Endometrial microvascular endothelial cells (primary cell): ENCODE measurements at regions not wholly inside any gene's neighbourhood (a gene's known extent, or its start where the extent isn't known, plus 50 kb on each side); places are given as distances from the start of the nearest gene placed in this dataset.

Experiments
- in situ Hi-C: cut with HindIII; loops from 2 replicates; pipeline ENCODE4 v1.10.0; 2017; ENCODE audit warnings: low sequenced_read_pairs, low pct_unique_long_range_greater_than_20kb; ENCODE audit errors: inconsistent ontology term

DNA sequence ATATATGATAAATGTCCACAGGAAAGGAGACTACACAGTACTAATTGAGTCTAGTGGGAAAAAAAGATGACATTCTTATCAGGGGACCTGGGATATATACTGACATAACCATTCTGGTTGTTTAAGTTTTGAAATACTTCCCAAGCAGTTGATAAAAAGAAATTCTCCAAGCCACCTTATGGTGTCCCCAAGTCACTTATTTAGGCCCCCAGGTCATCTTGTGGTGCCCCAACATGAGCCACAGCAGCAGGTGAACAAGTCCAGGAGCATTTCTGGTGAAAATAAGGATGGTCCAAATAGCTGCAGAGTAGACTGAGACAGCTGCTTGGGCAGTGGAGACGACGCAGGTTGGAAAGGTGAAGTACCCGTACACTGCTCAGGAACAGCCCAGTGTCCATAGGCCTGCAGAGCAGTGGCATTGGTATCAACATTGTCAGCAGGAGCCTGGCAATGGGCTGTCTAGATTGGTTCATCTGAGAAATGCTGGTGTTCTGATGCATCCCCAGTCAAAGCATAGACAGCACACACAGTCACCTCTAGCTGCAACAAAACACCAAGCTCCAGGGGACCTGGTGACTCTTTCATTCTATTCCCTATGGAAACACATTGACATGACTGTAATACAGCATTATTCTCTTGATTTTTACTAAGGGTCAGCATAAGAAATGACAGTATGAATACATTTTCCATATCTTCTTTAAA, 430.6 kb downstream of the NR2F1-AS1 start:
- in situ Hi-C loops, result no loop called here

DNA sequence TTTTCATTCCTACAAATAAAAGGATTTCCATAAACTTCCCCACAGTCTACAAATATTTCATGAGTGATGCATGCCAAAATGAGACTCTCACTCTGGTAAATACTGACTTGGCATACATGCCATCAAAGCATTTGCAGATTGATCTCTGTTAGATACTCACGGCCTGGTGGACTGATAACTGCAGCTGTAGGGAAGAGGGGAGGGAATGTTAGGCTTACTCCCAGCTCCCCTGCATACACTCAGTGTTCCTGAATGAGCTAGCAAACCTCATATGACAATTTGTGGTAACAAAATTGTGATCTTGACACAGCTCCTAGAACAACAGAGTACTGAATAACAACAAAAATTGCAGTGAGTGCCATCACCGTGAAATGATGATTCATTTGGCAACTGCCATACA, 435.3 kb downstream of the NR2F1-AS1 start:
- in situ Hi-C loops, result no loop called here

- in situ Hi-C loops, result no loop called here
Observed at GRCh38 chr5:93145019-93145418, 436.0 kb downstream of the NR2F1-AS1 start.

GRCh38 chr5:93141969-93142368, 439.1 kb downstream of the NR2F1-AS1 start:
- in situ Hi-C loops, result no loop called here

GRCh38 chr5:93130624-93131490, 450.2 kb downstream of the NR2F1-AS1 start:
- in situ Hi-C loops, result no loop called here

DNA sequence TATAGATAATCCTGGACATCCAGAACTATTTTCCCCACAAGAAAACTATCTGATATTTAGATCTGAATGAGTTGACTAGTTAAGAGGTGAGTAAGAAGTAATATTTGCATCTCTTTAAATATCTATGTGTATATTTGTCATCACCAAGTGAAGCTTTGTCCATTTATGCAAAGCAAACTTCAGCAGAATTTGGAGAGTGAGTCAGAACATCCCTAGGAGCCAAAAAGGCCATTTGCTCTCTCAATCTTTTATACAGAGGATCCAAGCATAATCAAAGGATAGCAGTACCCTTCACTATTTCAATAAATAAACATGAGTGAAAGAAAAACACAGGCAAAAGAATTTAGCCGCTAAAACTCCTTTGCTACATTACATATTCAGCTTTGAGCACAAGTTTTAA, 454.4 kb downstream of the NR2F1-AS1 start:
- in situ Hi-C loops, result no loop called here

GRCh38 chr5:93123127-93123526, 457.9 kb downstream of the NR2F1-AS1 start:
- in situ Hi-C loops, result no loop called here

DNA sequence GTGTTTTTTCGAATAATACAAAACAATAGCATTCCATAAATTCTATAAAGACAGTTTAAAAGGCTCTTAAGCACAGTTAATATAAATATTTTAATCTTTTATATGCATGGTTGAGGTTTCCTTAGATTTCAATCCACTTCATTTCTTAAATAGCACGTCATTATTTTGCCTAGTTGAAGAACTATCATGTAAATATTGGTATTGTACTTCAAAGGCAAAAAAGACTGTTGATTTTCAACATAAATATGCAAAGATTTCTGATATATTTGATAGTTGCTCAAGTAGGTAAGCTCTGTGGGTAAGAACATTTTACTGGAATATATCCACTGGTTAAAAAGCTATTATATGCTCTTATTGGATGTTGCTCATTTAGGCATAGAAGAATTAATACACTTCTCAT, 458.6 kb downstream of the NR2F1-AS1 start:
- in situ Hi-C loops, result no loop called here

DNA sequence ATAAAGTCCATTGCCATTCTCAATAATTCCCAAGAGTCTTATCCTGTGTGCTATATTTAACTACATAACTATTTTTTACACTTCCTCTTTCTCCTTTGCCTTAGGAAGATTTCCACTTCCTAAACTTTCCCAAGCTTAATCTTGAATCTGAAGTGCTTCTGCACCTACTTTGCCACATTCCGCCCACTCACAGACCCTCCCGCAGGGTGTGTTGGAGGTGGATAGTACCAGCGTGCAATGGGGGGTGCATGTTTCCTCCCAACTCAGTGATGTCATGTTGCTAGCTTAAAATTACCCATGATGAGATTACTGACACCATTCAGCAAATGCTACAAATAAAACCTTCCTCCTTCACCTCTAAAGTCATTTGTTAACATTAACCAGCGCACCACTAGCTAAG, 460.2 kb downstream of the NR2F1-AS1 start:
- in situ Hi-C loops, result no loop called here

- in situ Hi-C loops, result no loop called here
Observed at GRCh38 chr5:93120051-93120450, 461.0 kb downstream of the NR2F1-AS1 start.

- in situ Hi-C loops, result no loop called here
Observed at GRCh38 chr5:93117751-93118531, 463.1 kb downstream of the NR2F1-AS1 start.

GRCh38 chr5:93107805-93108520, 473.1 kb downstream of the NR2F1-AS1 start:
- in situ Hi-C loops, result no loop called here

DNA sequence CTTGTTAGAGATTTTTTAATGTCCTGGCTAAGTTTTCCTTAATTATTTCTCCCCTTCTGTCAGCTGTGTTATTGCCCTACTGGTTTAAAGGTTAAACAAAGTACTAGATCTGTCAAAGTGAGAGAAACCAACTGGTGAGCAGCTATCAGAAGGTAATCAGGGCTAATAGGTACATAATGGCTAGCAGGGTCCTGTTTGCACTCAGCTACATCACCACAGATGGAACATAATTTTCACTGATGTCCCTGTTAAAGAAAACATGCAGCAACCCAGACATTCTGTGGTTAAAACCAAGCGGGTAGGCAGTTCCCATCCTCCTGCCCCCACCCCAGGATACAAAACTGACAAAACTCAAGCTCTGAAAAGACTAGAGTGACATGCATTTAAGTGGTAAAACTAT, 473.9 kb downstream of the NR2F1-AS1 start:
- in situ Hi-C loops, result no loop called here

DNA sequence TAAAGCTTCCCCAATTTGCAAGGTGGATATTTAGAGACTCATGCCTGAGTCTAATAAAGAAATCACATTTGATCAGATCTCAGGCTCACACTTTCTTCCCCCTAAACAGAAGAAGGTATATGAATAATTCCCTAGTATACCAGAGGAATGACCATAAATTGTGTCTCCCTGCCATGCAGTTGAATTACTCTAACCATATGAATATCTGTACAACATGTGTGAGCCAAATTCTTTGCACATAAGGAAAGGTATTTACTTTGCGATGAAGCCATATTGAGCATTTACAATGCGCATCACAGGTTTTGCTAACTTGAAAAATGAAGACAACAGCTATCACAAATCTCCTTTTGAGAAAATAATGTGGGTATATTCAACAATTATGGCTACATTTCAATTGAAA, 479.4 kb downstream of the NR2F1-AS1 start:
- in situ Hi-C loops, result no loop called here

- in situ Hi-C loops, result no loop called here
Observed at GRCh38 chr5:93100976-93101375, 480.0 kb downstream of the NR2F1-AS1 start.

GRCh38 chr5:93100428-93100827, 480.6 kb downstream of the NR2F1-AS1 start:
- in situ Hi-C loops, result no loop called here

DNA sequence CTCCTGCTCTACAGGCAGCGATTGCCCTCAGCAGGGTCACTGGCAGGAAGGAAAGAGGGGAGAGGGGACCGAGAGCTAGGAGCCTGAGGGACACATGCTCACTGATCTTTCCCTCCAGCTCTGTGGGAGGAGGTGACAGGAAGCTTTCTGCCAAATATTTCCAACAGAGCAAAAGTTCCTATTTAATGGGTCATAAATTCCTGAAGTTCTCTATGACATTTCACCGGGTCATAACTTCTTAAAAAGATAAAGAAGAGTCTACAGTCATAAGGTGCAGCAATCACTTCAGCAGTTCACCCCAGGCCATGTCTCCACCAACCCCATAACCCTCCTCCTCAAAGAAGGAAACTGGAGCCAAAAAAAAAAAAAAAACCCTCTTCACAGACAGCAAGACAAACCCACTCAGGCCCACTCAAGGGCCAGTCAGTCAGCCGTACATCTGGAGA, 481.1 kb downstream of the NR2F1-AS1 start:
- in situ Hi-C loops, result loop anchor here (25.0 kb wide), 1 partner anchor 188 kb away; no protein-coding TSS in a partner anchor

DNA sequence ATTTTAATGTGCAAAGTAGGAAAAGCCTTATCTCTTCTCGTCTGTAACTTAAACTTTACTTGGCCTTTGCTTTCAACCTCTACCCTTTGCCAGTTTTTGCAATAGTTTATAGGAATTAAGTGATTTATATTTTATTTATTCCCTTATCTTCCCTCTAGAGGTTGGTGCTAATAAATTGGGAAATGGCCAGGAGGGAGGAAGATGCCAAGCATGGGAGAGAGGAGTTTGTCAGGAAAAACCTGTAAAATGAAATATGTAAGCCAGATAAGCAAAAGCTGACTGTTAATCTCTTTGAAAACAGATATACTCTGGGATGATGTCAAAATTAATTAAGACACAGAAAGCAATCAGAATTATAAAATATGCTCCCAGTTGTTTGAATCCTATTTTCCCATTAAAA, 484.5 kb downstream of the NR2F1-AS1 start:
- in situ Hi-C loops, result loop anchor here (25.0 kb wide), 1 partner anchor 184 kb away; no protein-coding TSS in a partner anchor
